GM18520 (cell line): ENCODE measurements at regions not wholly inside any gene's neighbourhood (a gene's known extent, or its start where the extent isn't known, plus 50 kb on each side); places are given as distances from the start of the nearest gene placed in this dataset.

Experiments used
- ATAC-seq: cut with Tn5 transposase; IDR thresholded peaks from one replicate; pipeline ENCODE4 v1.9.1; 2021; ENCODE audit not compliant: unreplicated experiment

DNA sequence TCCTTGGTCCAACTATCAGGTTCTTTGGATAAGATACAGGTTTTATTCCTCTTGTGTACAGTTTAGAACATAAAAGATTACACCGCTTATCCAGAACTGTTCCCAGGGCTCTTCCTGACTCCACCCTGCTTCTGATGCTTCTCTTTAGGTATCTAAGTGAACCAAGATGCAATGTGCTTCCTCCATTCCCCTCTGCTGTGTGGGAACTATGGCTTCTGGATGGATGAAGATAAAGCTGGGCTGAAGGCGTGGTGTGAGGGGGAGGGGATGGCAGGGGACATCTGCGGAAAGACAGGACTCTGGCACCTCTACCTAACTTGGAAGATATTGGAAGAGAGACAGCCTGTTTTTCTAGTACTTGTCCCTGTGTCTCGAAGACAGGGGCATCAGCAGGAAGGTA, 209.9 kb upstream of the TBX20 start:
- ATAC-seq, result no peak

DNA sequence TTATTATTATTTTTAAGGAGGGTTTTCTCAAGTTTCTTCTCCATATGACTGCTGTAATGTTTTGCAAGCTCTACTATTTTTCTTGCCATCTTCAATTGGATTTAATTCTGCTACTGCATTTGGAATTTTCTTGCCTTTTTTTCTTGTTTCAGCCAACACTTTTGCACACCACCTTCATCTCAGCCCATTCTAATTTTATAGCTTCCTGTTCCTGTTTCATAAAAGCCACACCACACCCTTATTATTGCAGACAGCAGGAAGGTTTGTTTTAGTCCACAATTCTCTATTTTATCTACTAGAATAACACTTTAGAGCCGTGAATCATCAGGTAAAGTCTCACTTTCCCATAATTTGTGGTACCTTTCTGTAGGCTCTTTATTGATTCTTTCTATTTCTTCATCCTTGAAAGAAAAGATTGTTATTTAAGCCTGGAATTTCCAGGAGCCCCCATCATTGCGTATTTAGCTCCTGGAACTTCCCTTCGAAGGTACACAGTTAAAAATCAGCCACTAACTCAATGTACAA, 209.3 kb upstream of the TBX20 start:
- ATAC-seq, result no peak

DNA sequence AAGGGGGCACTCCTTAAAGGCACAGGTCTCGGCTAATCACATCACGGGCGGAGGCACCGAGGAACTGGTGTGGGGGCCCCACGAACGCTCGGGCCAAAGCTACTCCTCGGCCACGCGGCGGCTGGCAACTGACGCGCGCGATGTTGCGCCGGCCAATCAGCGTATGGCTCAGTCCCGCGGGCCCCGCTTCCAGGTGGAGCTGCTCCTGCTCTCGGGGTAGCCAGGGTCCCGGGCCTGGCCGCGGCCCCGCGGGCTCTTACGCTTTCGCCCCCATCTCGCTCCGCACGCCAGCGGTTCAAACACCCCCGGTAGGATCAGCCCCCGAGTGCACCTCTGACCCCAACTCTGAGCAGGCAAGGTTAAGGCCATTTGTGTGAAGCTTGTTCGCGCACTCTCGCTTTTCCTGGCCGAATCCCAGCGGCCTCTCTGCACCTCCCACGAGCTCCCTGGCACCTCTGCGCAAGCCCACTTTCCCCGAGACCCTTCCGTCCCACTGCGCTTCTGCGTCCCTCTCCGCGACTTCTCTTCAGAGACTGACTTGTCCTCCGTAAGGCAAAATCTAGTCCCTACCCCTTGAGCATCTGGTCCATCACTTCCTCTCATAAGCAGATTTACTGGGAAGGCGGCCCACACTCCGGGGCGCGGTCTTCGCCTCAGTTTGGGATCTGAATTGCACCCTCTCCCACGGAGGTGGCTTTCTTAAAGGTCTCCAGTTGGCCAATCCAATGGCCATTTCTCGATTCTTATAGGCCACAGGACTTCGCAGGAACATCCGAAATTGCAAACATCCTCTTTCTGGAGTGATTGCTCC, 200.9 kb upstream of the TBX20 start:
- ATAC-seq, result no peak

DNA sequence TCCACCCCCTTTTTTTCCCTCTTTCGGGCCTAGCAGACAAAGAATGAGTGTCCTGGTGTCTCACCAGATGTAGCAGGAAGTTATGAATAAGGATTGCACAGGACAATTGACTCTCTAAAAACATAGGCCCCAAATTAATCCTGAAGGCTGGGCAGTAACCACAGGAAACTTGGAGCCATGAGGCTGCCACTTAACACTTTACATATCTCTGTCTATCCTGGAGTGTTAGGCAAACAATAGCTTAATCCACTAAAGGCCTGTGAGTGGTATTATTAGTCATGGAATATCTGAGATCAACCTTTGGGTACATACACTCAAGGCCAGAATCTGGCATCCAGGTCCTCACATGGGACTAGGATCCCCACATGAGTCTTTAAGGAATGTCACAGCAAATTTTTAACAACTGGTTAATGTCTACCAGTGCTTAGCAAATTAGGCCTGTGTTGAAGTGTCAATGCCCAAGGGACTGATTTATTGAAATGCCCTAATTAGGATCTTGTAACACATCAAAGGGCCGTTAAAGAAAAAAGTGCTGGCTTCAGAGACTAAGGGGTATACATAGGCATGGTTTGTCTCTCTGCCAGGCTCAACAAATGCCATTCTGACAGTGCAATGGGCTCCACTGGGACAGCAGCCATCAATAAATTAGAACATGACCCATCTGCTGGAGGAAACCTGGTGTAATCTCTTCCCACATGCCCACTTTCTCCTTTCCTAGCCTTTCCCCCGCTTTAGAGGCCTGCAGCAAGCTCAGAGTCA, 196.7 kb upstream of the TBX20 start:
- no peak for ATAC-seq

DNA sequence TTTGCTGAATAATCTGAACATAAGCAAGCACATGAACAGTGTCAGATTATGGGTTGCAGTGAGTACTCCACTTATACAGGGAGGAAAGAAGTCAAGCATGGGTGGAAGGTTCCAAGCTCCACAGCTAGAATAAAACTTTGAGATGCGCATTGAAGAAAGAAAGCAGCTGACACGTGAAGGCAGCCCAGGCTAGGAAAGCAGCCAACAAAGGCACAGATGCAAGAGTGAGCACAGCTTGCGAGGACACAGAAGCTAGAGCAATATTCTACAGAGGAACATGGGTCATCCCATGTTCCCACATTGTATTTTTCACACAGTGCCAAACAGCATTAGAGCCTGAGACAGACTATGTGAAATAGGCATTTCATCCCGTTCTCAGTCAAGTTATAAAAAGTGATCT, 194.6 kb upstream of the TBX20 start:
- no peak for ATAC-seq

DNA sequence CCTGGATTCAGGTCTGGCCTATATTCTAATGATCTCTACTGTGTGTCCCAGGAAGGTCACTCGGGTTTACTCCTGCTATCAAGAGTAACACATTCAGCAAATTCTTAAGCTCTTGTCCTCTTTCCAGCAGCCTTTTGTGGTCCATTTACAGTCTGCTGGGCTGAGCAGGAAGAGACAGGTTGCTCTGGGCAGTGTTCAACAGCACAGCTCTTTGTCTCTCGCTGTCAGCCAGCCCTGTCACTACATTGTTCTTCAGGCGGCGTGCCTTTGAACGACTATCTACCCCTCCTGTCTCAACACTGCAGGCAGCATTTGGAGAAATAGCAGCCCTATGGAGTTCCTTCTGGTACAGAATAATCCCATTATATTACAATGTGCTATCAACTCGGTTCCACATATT, 192.2 kb upstream of the TBX20 start:
- ATAC-seq, result no peak

DNA sequence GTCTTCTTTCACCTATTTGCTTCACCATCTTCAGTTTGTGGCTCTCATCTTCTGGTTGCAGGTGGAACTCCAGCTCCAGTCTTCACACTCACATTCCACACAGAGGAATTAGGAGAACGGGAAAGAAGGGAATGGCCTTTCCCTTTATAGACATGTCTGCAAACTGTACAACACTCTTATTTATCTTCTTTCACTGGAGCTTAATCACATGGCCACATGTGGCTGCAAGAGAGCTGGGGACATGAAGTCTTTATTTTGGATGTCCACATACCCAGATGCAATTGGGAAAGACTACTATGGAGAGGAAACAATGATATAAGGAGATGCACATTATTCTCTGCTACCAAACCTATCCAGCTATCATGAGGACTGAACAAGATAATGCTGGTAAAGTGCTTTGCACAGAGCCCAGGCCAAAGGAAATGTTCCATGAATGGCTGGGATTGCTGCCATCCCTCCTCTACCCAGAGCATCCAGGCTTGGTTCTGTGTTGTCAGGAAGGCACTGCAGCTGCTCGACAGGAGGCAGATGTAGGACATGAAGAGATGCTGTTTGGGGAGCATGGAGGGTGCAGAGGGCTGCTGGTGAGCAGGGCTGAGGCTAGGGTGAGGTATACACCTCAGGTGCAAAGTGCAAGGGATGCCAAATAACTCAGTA, 183.8 kb upstream of the TBX20 start:
- no peak for ATAC-seq

DNA sequence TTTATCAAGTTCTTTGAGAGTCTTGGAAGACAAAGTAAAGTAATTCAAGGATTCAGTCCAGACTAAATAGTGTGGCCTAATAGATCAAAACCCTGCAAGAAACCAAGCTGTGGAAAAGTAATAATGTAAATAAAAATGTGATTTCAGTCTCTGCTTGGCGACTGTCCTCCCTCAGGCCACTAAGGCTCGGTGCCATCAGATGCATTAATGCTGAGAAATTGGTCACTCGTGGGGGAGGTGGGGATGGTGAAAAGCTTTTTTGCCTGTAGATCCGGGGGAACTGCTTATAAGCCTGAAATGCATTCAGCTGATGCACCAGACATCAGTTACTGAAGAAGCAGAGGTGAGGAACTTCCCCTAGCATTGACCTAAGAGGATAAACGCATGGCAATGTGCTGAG, 182.6 kb upstream of the TBX20 start:
- no peak for ATAC-seq

DNA sequence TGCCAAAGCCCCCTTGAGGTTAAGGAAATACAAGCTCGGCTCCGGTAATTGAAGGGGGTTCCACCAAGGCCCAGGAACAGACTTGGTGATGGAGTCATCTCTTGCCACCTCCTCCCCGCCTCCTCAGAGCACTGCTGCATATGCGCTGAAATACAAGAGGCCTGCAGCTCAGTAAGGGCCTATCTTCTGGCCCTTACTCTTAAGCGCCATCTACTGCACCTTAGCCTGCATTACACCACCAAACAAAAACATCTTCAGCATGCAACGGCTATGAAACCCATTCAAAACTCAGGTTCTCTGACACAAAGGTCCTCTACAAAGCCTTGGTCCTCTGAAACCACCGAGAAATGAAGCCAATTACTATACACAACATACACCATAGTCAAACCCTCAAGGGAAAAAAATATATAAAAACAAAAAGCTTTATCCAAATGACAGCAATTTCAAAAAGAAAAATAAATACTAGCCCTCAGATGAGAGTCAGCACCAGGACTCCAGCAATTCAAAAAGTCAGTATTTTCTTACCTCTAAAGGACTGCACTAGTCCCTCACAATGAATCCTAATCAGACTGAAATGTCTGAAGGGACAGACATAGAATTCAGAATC, 176.8 kb upstream of the TBX20 start:
- no peak for ATAC-seq

DNA sequence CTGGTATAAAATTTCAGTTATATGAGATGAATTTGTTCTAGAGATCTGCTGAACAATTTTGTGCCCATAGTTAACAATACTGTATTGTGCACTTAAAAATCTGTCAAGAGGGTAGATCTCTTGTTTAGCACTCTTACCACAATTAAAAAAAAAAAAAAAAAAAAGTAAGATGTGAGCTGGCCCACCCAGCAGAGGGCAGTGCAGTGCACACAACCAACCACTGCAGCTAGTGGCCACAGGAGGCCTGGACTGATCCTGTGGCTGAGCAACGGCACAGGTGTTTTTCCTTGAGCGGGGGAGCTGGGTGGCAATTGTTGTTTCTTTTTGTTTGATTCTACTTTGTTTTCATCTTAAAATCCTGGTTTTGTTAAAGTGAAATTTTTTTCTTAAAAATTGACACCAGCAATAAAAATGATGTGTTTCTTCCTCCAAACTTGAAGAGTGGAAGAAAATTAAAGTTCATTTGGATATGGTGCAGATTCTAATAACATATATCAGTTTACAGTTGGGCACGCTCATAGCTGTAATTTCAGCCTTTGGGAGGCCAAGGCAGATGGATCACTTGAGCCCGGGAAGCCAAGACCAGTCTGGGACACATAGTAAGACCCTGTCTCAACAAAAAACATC, 171.1 kb upstream of the TBX20 start:
- ATAC-seq, result no peak

DNA sequence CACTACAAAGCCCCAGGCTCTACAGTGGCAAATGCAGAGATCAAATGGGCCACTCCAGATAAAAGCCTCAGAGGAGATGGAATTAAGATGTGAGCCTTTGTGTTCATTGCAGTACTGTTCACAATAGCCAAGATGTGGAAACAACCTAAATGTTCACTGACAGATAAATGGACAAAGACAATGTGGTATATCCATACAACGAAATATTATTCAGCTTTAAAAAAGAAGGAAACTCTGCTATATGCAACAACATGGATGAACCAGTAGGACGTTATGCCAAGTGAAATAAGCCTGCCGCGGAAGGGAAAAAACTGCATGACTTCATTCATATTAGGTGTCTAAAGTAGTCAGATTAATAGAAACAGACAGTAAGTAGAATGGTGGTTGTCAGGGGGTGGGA, 170.5 kb upstream of the TBX20 start:
- no peak for ATAC-seq

DNA sequence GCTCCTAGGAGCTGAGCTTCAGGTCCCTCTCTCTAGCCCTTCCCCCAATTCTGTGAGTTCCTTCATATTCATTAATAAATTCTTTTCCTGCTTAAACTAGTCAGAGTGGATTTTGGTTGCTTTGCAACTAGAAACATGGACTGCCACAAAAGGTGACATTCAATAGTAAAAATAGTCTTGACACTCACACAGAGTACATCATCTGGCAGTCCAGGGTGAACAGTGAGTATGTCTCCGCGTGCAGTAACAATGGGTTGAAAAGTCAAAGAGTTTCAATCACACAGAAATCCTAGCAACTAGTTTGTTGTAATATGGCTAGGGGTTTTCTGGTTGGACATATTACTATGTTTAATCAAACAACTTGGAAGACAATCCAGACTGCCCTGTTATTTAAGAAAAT, 168.8 kb upstream of the TBX20 start:
- ATAC-seq, result no peak

DNA sequence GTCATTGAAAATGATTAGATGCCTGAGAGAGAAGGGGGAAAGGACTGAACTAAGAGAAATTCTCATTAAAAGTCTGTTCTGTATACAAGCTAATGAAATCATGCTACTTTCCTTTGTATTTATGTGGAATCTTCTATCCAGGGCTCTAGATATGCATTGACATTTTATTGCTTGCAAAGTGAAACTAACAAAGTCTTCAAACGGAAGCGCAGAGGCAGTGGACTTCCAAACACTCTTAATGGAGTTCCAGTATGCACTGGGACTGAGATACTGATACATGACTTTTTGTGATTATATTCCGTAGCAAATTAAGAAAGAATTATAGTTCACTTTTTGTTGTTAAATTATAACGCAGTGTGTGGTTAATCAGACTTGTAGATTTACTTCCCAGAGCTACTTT, 166.8 kb upstream of the TBX20 start:
- no peak for ATAC-seq

DNA sequence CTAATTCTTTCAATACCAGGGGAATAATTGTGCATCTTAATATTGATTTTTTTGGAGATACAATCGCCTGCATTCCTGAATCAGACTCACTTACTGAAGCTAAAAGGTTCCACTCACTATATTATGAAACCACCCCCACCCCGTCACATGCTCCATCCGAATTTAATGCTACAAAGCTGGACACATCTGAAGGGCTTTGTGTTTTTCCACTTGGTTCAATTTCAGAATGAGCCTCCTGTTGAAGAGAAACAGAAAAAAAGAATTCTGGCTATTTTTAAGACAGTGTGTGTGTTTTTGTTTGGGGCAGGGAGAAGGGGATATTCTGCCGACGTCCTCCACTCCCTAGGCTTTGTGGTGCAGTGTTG, 165.5 kb upstream of the TBX20 start:
- ATAC-seq, result no peak

DNA sequence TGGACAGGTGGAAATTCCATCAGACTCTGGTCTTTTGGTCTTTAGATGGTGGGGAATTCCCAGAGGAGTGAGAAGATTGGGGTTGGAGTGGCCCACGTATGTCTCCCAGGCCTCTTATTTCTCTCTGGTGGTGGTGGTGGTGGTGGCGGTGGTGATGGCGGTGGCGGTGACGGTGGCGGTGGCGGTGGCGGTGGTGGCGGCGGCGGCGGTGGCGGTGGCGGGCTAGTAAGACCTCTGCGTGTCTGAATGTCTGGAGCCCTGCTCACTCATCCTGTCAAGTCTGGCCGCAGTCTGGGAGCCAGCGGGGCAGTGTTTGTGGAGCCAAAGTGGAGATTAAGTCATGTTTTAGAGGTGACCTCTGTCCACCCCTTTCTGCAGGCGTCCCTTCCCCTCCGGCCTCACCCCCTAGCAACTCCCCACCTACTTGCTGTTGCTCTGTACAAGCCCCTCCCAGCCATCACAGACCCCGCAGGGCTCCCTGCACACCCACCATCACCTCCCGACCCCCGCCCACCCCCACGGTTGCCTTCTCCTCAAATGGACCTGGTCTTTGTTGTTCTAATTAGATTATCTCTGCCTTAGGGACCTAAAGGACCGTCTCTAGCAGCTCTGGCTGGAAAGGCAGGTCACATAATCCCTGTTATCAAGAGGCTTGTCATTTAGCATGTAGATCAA, 165.0 kb upstream of the TBX20 start:
- no peak for ATAC-seq

DNA sequence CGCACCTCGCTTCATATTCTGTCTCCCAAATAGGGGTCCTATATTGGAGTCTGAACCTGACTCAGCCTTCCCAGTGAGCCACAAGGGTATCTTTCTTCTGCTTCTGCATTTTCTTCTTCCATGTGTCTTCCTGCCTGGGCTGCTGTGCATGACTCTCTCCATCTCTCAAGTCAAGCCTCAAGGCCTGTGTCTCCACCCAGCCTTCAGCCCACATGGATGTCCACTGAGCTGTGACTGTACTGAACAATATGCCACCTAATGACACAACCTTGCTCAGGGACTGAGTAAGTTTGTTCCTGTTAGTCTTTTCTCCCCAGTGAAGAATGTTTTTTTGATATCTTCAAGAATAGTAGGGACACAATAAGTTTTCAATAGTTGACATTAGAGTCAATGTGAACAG, 162.7 kb upstream of the TBX20 start:
- no peak for ATAC-seq

DNA sequence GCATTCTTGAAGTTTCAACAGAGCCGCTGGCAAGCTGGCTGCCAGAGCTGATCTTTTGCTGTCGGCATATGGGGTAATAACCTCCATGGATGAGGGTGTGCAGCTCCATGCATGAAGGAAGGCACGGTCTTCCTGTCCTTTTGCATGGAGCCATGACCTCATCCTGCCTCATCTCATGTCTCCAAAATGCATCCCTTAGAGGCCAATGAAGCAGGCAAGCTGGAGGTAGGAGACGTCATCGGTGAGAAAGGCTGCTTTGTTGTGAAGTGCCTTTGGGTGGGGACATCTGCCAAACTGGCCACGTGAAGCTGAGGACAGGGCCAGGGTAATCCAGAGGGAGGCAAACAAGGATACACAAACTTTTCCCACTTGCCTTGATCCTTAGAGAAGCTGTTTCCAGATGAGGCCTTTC, 161.5 kb upstream of the TBX20 start:
- no peak for ATAC-seq

DNA sequence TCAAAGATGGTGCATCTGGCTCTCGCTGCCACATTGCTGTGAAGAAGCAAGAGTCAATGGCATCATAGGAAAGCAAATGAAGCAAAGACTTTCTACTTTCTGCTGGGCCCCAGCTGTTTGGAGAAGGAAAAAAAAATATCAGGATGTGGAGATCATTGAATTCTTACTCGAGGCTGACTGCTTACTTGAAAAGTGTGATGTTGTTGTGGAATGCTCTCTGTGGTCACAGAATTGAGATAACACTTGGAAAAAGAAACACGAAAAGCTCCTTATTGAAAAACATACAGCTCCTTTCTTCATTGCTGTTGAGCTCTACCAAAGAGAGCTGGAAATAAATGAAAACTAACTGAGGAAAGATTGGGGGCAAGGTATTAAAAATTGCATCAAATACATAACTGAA, 157.4 kb upstream of the TBX20 start:
- no peak for ATAC-seq

DNA sequence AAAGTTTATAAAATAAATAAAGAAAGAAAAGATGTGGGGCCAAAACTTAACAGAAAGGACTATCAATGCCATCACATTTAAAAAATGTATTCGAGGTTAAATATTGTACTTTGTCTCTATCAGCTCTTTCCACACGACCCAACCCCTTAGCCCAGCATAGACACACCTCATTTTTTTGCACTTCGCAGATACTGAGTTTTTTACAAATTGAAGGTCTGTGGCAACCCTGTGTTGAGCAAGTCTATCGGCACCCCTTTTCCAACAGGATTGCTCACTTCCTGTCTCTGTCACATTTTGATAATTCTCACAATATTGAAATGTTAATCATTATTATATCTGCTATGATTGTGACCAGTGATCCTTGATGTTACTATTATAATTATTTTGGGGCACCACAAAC, 151.6 kb upstream of the TBX20 start:
- no peak for ATAC-seq

DNA sequence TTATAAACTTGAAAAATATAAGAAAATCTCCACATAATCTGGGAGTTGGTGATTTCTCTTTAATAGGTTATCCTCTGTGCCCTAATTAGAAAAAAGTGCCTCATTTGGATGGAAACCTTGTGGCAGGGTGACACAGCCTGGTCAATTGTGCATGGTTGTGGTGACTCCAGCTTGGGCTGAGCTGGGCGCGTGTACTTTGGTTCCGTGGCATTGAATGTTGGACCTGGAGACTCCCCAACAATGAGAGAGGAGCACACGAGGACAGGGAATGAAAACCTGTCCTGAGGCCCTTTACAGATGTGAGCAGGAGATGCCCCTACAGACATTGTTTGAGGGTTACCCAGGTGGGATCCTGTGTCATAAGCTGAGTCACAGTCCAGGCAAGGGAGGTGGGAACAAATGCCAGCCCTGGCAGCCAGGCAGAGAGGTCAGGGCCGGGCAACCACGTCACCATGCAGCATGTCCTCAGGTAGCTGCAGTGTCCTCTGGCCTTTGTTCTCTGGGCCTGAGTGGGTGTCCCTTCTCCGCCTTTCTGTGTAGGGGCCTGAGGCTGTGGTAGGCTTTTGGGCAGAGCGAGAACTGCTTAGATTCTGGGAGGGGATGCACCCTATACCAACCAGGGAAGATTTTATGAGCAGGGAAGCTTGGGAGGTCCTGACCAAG, 147.4 kb upstream of the TBX20 start:
- ATAC-seq, result no peak
